SU-DHL-6 (cell line): ENCODE measurements at regions not wholly inside any gene's neighbourhood (a gene's known extent, or its start where the extent isn't known, plus 50 kb on each side); places are given as distances from the start of the nearest gene placed in this dataset.

Experiments
- CTCF ChIP-seq: fragments of 200-600 bp; sonication (generic); IDR thresholded peaks from one replicate; pipeline ENCODE4 v1.5.1; 2017; ENCODE audit warnings: antibody characterized with exemption, mild to moderate bottlenecking, low read length, moderate library complexity; ENCODE audit not compliant: insufficient read depth, poor library complexity, severe bottlenecking
- EZH2phosphoT487 ChIP-seq: fragments of 200-600 bp; sonication (generic), shearing (Covaris generic); conservative IDR thresholded peaks from 2 replicates; pipeline ENCODE4 v1.6.1; 2018; ENCODE audit warnings: mild to moderate bottlenecking, antibody characterized with exemption, low read length, moderate library complexity, mixed read lengths

- no peak for TF ChIP-seq CTCF
- TF ChIP-seq EZH2phosphoT487 = no peak
Observed at GRCh38 chr1:98417820-98418219, 243.7 kb upstream of the SNX7 start.
